ENCODE measurements at regions not wholly inside any gene's neighbourhood (a gene's known extent, or its start where the extent isn't known, plus 50 kb on each side); places are given as distances from the start of the nearest gene placed in this dataset.

GRCh38 chr21:26756491-26757159, 88.6 kb downstream of the ADAMTS1 start:
- TF ChIP-seq, protein P1, sequence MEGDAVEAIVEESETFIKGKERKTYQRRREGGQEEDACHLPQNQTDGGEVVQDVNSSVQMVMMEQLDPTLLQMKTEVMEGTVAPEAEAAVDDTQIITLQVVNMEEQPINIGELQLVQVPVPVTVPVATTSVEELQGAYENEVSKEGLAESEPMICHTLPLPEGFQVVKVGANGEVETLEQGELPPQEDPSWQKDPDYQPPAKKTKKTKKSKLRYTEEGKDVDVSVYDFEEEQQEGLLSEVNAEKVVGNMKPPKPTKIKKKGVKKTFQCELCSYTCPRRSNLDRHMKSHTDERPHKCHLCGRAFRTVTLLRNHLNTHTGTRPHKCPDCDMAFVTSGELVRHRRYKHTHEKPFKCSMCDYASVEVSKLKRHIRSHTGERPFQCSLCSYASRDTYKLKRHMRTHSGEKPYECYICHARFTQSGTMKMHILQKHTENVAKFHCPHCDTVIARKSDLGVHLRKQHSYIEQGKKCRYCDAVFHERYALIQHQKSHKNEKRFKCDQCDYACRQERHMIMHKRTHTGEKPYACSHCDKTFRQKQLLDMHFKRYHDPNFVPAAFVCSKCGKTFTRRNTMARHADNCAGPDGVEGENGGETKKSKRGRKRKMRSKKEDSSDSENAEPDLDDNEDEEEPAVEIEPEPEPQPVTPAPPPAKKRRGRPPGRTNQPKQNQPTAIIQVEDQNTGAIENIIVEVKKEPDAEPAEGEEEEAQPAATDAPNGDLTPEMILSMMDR (IDR thresholded peaks at IDR 0.05) = no peak
- TF ChIP-seq POLR2A (IDR thresholded peaks at IDR 0.05) = no peak

Measured in transverse colon (tissue), 3 donors.